HG03097 (cell line): ENCODE measurements at regions not wholly inside any gene's neighbourhood (a gene's known extent, or its start where the extent isn't known, plus 50 kb on each side); places are given as distances from the start of the nearest gene placed in this dataset.
"Not testable (repeated sequence)": the region's sequence is repeated elsewhere in the genome, so short reads cannot be mapped to it uniquely, and the experiment has no call there.

Experiments used
- ATAC-seq: cut with Tn5 transposase; IDR thresholded peaks from one replicate; pipeline ENCODE4 v1.9.1; 2021; ENCODE audit not compliant: unreplicated experiment, low FRiP score

GRCh38 chr5:100066020-100066419 lies 469.2 kb upstream of the FAM174A start:
- not testable (repeated sequence) for ATAC-seq

- ATAC-seq, result no peak
Observed at GRCh38 chr5:100043475-100043874, 491.7 kb upstream of the FAM174A start.

- no peak for ATAC-seq
Observed at GRCh38 chr5:100026606-100027005, 508.6 kb upstream of the FAM174A start.

DNA sequence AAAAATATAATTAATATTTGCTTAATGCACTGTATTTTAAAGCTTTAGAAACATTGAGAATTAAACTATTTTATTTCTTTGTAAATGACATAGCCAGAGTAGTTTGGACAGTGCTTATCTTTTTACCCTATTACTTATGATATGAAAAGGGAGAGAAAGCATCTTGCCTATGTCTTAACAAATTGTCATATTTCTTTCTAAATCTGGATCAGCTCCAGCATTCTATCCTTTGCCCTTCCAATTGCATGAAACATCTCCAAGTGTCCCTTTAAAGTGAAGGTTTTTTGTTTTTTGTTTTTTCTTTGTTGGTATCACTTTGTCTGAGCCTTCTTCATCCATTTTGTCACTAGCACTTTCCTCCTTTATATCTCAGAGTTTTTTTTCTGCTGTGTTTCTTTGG lies 511.6 kb upstream of the FAM174A start:
- ATAC-seq, result no peak

- no peak for ATAC-seq
Observed at GRCh38 chr5:100017520-100018262, 517.5 kb upstream of the FAM174A start.

GRCh38 chr5:100013305-100013704 lies 521.9 kb upstream of the FAM174A start:
- not testable (repeated sequence) for ATAC-seq

GRCh38 chr5:100011160-100011559 lies 524.0 kb upstream of the FAM174A start:
- not testable (repeated sequence) for ATAC-seq

DNA sequence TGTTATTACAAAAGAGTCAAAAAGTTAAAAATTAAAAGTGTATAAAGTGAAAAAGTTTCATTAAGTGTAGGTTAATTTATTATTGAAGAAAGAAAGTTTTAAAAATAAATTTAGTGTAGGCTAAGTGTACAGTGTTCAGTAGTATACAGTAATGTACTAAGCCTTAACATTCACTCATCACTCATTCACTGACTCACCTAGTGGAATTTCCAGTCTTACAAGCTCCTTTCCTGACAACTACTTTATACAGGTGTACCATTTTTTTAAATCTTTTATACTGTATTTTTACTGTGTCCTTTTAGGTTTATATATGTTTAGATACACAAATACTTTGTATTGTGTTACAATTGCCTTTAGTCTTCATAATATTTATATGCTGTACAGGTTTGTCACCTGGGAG lies 530.2 kb upstream of the FAM174A start:
- ATAC-seq, result no peak

GRCh38 chr5:99998319-99998718 lies 536.9 kb upstream of the FAM174A start:
- no peak for ATAC-seq

GRCh38 chr5:99995407-99995806 lies 539.8 kb upstream of the FAM174A start:
- no peak for ATAC-seq

DNA sequence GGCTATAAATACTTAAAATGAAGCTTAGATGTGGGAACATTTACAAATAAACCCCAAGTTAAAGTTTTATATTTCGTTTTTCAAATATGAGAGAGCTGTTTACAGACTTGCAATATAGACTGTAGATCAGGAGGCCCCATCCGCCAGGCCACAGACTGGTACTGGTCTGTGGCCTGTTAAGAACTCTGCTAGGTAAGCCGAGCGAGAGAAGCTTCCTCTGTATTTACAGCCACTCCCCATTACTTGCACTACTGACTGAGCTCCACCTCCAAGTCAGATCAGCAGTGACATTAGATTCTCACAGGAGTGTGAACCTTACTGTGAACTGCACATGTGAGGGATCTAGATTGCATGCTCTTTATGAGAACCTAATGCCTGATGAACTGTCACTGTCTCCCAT lies 561.4 kb upstream of the FAM174A start:
- no peak for ATAC-seq

- ATAC-seq, result no peak
Observed at GRCh38 chr5:99955962-99956361, 579.2 kb upstream of the FAM174A start.

DNA sequence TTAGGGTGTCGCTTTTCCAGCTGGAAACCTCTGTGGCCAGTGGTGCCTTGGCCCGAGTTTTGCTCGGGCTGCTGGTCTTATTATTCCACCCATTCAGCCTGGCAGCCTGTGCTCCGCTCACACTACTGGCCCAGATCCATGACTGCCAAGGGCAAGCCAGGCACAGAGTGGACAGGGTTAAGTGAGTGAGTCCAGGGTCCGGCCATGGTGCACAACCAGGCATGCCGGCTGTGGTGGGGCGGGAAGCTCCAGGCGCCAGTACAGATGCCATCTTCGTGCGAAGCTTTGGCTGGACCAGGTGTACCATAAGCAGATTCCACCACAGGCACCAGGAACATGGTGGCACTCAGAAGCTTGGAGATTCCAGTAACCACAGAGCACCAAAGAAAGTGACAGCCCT lies 580.2 kb upstream of the FAM174A start:
- ATAC-seq, result no peak

GRCh38 chr5:99949969-99950524 lies 585.1 kb upstream of the FAM174A start:
- ATAC-seq, result no peak

DNA sequence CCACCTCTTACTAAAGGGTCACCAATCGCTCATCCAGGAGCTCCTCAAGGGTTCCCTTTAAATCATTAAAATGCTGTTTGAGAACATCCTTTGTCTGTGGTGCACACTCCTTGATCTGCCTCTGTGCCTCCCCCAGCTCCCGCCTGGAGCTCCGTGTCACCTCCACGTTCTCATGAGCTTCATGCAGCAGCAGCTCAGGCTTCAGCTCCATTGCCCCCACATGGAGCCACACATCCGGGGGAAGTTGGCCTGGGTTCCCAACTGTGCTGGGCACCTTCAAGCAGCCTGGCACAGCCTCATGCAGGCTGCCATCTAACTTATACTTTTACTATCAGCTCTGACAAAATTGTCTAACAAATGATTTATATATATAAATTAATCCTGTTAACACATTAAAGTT lies 585.8 kb upstream of the FAM174A start:
- no peak for ATAC-seq

- ATAC-seq, result no peak
Observed at GRCh38 chr5:99948850-99949249, 586.3 kb upstream of the FAM174A start.

- no peak for ATAC-seq
Observed at GRCh38 chr5:99945478-99946442, 589.4 kb upstream of the FAM174A start.

DNA sequence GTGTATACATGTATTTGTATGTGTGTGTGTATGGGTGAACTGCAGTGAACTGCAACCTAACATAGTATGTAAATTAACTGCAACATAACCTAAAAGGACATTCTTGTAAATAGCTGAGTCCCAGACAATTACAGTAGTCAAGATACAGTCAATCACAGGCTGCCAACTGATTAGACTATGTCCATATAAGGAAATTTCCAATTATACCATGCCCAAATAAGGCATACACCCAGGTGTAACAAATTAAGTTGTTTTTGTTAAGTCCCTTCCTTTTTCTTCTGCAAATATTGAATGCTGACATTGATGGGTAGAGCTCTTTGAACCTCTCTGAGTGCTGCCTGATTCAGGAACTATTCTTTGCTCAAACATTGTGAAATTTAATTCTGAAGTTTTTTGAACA lies 594.6 kb upstream of the FAM174A start:
- ATAC-seq, result no peak

- ATAC-seq, result no peak
Observed at GRCh38 chr5:99936911-99937310, 598.3 kb upstream of the FAM174A start.

GRCh38 chr5:99929806-99930135 lies 605.4 kb upstream of the FAM174A start:
- no peak for ATAC-seq

- no peak for ATAC-seq
Observed at GRCh38 chr5:99929067-99929805, 605.9 kb upstream of the FAM174A start.
